ENCODE measurements at regions not wholly inside any gene's neighbourhood (a gene's known extent, or its start where the extent isn't known, plus 50 kb on each side); places are given as distances from the start of the nearest gene placed in this dataset.

GRCh38 chr4:124203613-124204238, 508.8 kb downstream of the ANKRD50 start:
- Mint-ChIP-seq H3K4me3 (no peak overlapping the region), H3K9me3 (ENCODE audit: insufficient read depth) (no peaks in the 10 kb centered on the region), H3K27me3 (no peaks in the 10 kb centered on the region), H3K4me1 (no peaks in the 10 kb centered on the region), H3K27ac (no peak overlapping the region)
- no peak overlapping the region for H3K9ac ChIP-seq (ENCODE audit: low read length)
- no peaks in the 10 kb centered on the region for H3K9me3 ChIP-seq (ENCODE audit: control extremely low read depth in 1 of 3, control insufficient read depth in 2 of 3, insufficient read depth in 1 of 3, low read length in 2 of 3)
- H3K36me3 ChIP-seq (replicated peaks in 1 of 2; ENCODE audit: control extremely low read depth in 1 of 2, control insufficient read depth in 1 of 2, extremely low read depth in 1 of 2, insufficient read depth in 2 of 2, low read length in 1 of 2) = no peaks in the 10 kb centered on the region
- no peak overlapping the region for H3K27ac ChIP-seq (ENCODE audit: low read length in 2 of 2)
- ChIA-PET CTCF (no interaction called here), POLR2A (no interaction called here)
- H4K20me1 ChIP-seq (ENCODE audit: control insufficient read depth, insufficient read depth, low read length, poor library complexity, severe bottlenecking) = no peaks in the 10 kb centered on the region
- no peak for DNase-seq
- H3K27me3 ChIP-seq (replicated peaks in 1 of 4; ENCODE audit: control extremely low read depth in 1 of 4, control insufficient read depth in 3 of 4, insufficient read depth in 4 of 4, low read length in 3 of 4) = no peaks in the 10 kb centered on the region
- no peaks in the 10 kb centered on the region for H3K79me2 ChIP-seq (ENCODE audit: control insufficient read depth, insufficient read depth, low read length)
- no CpG with 5 or more reads among the region's 3 CpGs for WGBS (ENCODE audit: insufficient coverage)
- H3K4me2 ChIP-seq (replicated peaks; ENCODE audit: low read depth, low read length, poor library complexity, severe bottlenecking) = no peak overlapping the region
- no peak overlapping the region for H2AFZ ChIP-seq (ENCODE audit: insufficient read depth, low read depth, low read length, poor library complexity, severe bottlenecking)
- TF ChIP-seq EZH2 (IDR thresholded peaks at IDR 0.05; ENCODE audit: borderline replicate concordance, insufficient read depth, low read depth, low read length, poor library complexity, severe bottlenecking) (no peak), CTCF (IDR thresholded peaks at IDR 0.05) (no peak)
- ATAC-seq (ENCODE audit: low read depth) = no peak
- no peak overlapping the region for H3K4me3 ChIP-seq (ENCODE audit: control extremely low read depth in 1 of 5, extremely low read depth in 1 of 5, insufficient read depth in 1 of 5, low read depth in 2 of 5, low read length in 4 of 5)
- intact Hi-C loops (cut with micrococcal nuclease) = no loop called here
- H3K4me1 ChIP-seq (ENCODE audit: control insufficient read depth in 2 of 2, insufficient read depth in 2 of 2, low read length in 2 of 2) = no peaks in the 10 kb centered on the region

GRCh38 chr4:124206779-124207605, 505.5 kb downstream of the ANKRD50 start:
- DNase-seq (no peak), ATAC-seq (ENCODE audit: low read depth) (no peak)
- no peak overlapping the region for H3K4me3 ChIP-seq (ENCODE audit: control extremely low read depth in 1 of 5, extremely low read depth in 1 of 5, insufficient read depth in 1 of 5, low read depth in 2 of 5, low read length in 4 of 5)
- H3K9ac ChIP-seq (ENCODE audit: low read length) = no peak overlapping the region
- H3K36me3 ChIP-seq (replicated peaks in 1 of 2; ENCODE audit: control extremely low read depth in 1 of 2, control insufficient read depth in 1 of 2, extremely low read depth in 1 of 2, insufficient read depth in 2 of 2, low read length in 1 of 2) = no peaks in the 10 kb centered on the region
- Mint-ChIP-seq H3K9me3 (ENCODE audit: insufficient read depth) (no peaks in the 10 kb centered on the region), H3K4me3 (no peak overlapping the region), H3K27ac (no peak overlapping the region), H3K27me3 (no peaks in the 10 kb centered on the region), H3K4me1 (no peaks in the 10 kb centered on the region)
- no peaks in the 10 kb centered on the region for H4K20me1 ChIP-seq (ENCODE audit: control insufficient read depth, insufficient read depth, low read length, poor library complexity, severe bottlenecking)
- H3K27me3 ChIP-seq (replicated peaks in 1 of 4; ENCODE audit: control extremely low read depth in 1 of 4, control insufficient read depth in 3 of 4, insufficient read depth in 4 of 4, low read length in 3 of 4) = no peaks in the 10 kb centered on the region
- ChIA-PET POLR2A (no interaction called here), CTCF (no interaction called here)
- H3K4me2 ChIP-seq (replicated peaks; ENCODE audit: low read depth, low read length, poor library complexity, severe bottlenecking) = no peak overlapping the region
- intact Hi-C loops (cut with micrococcal nuclease) = no loop called here
- no peaks in the 10 kb centered on the region for H3K4me1 ChIP-seq (ENCODE audit: control insufficient read depth in 2 of 2, insufficient read depth in 2 of 2, low read length in 2 of 2)
- H3K27ac ChIP-seq (ENCODE audit: low read length in 2 of 2) = no peak overlapping the region
- WGBS (ENCODE audit: insufficient coverage) = 97% methylated on average over 4 of the region's 9 CpGs
- no peaks in the 10 kb centered on the region for H3K9me3 ChIP-seq (ENCODE audit: control extremely low read depth in 1 of 3, control insufficient read depth in 2 of 3, insufficient read depth in 1 of 3, low read length in 2 of 3)
- TF ChIP-seq EZH2 (IDR thresholded peaks at IDR 0.05; ENCODE audit: borderline replicate concordance, insufficient read depth, low read depth, low read length, poor library complexity, severe bottlenecking) (no peak), CTCF (IDR thresholded peaks at IDR 0.05) (no peak)
- no peak overlapping the region for H2AFZ ChIP-seq (ENCODE audit: insufficient read depth, low read depth, low read length, poor library complexity, severe bottlenecking)
- H3K79me2 ChIP-seq (ENCODE audit: control insufficient read depth, insufficient read depth, low read length) = no peaks in the 10 kb centered on the region

Measured in B cell (primary cell).